ENCODE measurements at regions not wholly inside any gene's neighbourhood (a gene's known extent, or its start where the extent isn't known, plus 50 kb on each side); places are given as distances from the start of the nearest gene placed in this dataset.
"Not testable (repeated sequence)": the region's sequence is repeated elsewhere in the genome, so short reads cannot be mapped to it uniquely, and the experiment has no call there.

DNA sequence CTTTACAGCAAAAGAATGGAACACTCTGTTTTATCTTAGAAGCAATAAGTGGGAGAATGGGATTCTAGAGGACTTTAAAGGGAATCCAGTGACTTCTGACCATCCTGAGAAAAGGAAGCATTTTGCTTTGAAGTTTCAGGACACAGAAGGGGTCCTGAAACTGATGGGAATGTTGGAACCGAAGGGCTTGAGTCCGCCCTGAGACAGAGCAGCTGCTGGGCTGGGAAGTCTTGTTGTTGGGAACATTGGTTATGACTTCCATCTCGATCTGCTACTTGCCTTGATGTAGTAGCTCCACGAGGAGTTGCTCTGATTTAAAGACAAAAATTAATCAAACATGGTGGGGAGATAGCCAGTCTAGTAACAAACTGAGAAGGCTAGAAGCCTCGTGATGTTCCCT, 177.6 kb downstream of the JCAD start:
- no peak for DNase-seq

DNA sequence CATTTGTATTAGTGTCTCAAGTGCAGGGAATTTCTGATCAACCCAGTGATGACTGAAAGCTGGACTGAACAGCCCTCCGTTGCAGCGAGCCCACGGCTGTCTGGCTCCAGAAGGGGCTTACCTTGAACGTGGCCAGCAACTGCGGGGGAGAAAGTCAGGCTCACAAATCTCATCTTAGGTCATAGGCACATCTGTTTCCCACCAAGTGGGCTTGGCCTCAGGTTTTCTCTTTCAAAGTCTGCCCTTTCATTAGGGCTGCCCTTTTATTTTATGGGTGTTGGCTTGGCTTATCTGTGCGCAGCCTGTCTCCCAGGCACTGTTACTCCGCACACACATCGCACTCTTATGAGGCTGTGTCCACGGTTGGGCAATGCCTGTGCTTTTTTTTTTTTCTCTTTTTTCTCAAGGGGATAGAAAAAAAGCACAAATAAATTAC, 178.0 kb downstream of the JCAD start:
- peak; percentile 86 for DNase-seq

DNA sequence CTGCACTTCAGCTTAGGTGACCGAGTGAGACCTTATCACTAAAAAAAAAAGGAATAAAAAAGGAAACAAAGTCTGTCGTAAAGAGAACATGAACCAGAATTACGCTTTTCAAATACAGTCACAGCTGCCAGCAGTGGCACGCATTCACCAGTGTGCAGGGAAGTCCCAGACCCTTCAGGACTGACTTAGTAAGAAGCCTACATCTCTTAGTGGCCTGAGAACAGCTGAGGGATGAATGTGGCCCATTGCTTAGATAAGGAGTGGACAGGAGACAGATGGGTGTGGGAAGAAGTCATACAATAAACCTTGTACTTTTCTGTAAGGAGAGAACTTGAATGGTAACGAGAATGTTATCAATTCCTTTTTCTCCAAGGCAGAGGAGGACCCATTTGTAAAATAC, 178.5 kb downstream of the JCAD start:
- no peak for DNase-seq

DNA sequence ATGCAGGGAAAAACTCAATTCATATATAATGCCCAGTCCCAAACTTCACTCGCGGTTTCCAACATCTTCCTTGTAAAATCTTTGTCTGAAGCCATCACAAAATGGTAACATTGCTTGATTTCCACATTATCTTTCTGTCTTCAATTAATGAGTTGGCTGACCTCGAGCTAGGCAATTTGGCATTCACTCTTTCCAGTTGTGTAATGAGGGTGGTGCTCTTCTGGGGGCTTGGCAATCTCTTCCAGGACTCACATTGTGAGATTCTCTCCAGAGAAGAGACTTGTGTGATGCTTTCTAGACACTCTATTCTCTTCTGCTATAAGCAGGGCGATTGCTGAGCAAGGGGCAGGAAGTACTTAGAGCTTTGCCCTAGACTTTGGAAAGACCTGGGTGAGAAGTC, 179.5 kb downstream of the JCAD start:
- peak; percentile 26 for DNase-seq

DNA sequence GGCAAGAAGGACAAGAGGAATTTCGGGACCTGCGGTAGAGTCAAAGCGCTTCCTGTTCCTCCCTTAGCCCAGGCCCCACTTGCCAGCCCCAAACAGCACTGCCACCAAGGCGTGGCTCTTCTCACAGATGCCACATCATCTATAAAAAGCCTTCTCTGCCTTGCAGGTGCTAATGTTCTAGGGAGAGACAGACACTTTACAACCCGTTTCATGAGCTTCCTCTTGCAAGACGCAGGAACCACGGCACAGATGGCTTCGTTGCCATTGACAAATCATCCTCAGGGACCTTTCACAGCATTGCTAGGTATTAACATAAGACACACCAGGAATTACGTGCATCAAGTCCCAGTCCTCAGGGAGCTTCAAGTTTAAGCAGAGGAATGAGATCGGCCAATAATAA, 180.9 kb downstream of the JCAD start:
- no peak for DNase-seq

DNA sequence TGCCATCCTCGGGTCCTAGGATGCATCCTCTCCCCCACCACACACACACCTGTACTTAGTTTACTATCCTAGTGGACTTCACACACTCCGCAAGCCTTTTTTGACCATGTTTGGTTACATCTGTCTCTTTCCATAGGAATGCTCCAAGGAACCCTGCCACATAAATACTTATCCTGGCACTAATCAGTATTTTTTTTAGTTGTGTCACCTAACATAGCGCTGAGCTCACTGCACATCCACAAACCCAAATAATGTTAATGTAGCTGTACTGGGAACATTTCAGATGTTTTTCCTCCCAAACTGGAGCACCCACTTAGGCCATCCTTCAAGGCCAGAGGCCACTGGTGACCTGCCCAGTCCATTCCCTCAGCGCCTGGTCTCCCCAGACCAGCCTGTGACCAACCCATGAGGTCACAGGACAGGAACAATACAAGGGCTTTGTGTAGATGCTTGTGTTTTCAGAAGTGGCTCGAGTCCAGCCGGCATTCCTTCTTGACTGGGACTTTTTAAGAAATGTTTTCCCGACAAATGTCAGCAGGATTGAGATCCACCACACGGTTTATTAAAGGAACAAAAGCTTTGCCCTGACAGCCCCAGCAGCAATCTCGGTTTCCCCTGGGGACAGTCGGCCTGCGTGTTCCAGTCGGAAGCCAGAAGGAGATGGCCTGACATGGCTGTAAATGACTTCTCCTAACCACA, 181.4 kb downstream of the JCAD start:
- DNase-seq = no peak

DNA sequence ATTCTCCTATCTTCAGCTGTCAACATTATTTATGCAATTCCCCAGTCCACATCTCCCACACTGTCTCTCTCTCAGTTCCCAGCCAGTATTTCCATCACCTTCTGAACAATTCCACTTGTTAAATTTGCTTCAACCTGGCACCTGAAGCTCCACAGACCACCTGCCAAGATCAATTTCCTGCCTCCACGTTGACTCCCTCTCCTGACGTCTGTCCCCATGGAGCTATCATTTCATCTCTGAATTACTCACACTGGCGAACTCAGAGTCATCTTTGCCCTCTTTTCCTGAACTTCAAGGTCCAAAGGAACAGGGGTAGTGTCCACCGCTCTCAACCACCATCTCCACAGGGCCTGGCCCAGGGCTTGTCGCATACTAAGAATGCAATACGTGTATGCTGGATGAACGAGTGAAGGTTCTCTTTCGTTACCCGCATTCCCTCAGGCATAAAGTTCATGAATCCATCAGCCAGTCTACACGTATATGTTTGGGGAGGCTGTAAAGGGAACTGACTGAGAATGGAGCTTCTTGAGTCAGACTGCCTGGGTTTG, 183.3 kb downstream of the JCAD start:
- DNase-seq = no peak

DNA sequence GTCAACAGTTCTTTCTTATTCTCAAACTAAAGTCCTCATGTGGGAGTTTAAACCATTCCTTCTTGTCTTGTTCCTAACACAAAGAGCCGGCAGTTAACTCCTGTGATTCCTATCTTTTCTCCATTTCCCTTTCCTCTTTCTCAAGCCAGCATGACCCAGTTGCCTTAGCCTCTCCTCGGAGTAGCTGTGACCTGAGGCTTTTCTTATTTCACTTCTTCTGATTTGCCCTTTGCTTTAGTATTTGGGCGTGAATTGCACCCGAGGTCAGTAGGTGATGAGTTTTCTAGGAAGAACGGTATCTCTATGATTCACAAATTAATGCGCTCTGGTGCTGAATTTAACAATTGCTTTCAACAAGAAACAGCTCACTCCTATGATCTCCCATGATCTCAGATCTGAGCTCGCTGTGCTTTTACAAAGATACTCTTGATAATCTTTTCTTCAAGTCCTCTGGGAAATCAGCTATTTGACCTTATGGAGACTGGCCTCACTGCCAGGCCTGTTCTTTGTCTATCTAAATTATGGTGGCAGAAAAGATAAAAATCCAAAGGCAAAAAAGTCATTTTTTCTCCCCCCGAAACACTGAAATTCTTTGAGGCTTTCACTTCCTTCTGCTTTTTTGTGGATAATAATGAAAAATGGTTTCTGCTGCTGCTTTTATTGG, 184.6 kb downstream of the JCAD start:
- DNase-seq = no peak

DNA sequence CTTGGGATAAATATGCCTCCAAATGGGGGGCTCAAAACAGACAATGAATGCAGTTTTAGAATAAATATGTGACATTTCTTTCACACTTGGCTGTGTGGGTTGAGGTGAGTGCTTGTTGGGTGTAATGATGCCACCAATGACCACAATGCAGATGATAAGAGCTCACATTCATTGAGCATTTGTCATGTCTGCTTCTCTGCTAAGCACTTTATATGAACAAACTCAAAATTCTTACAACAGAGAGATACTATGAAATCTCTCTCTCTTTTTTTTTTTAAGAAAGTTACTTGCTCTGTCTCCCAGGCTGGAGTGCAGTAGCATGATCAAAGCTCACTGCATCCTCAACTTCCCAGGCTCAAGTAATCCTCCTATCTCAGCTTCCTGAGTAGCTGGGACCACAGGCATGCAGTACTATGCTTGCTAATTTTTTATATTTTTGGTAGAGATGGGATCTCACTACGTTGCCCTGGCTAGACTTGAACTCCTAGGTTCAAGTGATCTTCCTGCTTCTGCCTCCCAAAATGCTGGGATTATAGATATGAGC, 185.4 kb downstream of the JCAD start:
- no peak for DNase-seq

DNA sequence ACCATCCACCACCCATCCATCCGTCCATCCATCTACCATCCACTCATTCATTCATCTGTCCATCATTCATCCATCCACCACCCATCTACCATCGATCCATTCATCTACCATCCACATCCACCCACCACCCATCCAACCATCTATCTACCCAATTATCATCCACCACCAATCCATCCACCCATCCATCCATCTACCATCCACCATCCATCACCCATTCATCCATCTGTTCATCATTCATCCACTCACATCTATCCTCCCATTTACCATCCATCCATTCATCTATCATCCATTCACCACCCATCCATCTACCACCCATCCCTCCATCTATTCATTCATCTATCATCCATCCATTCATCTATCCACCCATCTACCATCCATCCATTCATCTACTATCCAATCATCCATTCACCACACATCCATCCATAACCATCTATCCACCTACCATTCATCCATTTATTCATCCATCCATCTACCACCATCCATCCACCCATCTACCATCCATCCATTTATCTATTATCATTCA, 188.8 kb downstream of the JCAD start:
- DNase-seq = no peak

DNA sequence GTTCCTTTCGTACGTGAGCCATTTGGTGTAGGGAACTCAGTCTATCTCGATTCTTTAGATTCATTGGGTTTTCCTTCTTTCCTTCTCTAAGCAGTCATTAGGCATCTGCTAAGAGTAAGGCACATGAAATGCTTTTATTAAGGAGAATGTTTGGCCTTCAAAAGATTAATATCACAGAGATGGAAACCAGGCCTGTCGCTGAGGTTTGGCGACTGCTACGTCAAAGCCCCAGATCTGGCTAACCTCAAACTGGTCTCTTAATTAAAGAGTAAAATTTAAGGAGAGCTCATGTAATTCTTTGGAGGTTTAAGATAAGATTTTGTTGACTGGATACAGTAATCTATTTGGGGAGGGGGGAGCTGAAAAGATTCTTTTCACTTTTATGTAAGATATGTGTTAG, 189.8 kb downstream of the JCAD start:
- no peak for DNase-seq

DNA sequence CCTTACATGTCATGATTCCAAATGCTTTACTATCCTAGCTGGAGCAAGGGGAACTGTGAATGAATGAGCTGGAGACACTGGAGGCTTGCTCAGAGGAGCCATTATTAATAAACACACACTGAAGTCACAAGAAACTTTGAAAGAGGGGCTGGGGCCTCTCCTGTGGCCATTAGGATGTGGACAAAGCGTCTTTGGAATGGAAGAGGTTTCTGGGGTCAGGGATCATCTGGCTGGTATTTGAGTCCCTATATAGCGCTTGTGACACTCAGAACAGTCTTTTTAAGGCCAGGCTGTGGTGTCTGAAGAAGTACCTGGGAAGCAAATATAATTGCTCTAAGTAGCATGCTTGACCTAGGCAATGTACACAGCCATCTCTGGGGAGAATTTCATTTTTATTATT, 193.0 kb downstream of the JCAD start:
- DNase-seq = no peak

DNA sequence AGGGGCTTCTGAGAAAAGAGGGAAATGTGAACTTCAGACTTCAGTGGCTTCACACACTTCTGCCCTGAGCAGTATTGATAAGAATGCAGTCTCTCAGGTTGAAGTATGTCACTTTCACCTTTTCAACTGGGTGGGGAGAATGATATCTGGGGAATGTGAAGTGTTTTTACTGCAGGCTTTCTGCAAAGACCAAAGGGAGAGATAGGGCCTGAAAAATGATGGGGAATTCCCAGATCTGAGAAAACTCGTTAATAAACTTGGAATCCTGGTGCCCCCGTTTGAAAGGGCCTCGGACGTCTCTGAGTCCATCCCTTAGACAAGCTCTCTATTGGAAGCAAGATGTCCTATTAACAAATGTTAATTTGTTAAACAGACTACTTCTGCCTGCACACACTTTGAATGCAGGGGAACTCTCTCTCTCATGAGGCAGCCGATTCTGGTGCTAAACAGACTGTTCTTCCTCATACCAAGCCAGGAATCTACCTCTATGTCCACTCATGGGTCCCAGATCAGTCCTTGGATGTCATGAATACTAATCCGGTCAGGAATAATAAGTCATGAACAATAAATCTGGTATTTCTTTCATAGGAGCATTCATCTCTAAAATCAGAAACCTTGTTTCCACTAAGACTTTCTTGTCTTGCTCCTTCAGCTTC, 193.6 kb downstream of the JCAD start:
- DNase-seq = peak; percentile 10

DNA sequence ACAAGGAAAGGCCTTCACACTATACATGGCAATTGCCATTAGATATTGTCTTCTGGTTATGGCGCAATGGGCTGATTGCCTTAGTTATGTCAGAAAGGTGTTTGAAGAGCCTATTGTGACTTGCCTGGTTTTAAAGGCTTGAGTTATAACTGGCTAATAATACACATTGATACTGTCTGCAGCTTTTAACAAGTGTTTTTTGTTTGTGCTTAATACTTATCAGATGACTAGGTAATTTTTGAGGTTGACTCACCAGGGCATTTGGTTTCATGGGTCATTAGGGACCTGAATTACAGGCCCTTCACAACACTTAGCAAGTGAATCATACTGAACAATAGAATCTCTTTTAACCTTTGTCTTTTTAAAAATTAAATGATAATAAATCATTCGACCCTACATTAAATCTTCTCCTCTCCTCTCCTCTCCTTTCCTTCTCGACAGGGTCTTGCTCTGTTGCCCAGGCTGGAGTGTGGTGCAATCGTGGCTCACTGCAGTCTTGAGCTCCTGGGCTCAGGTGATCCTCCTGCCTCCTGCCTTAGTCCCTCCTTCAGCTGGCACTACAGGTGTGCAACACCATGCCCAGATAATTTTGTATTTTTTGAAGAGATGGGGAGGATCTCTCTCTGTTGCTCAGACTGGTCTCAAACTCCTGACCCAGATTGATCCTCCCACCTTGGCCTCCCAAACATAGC, 196.3 kb downstream of the JCAD start:
- no peak for DNase-seq

DNA sequence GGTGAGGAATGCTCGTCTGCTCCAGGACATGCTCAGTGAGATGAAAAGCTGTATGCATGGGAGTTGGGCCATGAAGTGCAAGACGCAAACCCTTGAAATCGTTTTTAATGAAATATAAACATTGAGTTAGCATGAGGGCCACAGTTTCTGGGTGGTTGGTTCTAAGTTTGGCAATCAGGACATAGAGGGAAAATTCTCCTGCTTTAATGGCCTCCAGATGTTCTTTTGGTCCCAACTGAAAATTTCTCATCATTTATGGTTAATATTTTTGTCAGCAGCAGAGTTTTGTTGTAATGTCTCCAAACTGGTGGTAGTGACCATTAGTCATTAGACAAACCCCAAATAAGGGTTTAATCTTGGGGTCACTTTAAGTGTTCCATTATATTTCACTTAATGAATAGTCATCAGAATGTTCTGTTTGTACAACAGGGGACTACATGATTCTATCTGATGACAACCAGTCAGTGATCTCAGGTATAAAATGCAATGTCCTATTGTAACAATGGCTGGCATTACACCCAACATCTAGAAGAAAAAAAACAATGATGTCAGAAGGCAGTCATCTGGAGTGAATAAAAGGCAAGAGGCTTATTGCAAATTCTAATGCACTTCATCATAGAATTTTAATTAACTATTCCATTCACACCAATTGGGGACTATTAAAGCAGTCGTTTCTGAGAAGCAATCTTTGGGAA, 197.4 kb downstream of the JCAD start:
- DNase-seq = peak; percentile 47

DNA sequence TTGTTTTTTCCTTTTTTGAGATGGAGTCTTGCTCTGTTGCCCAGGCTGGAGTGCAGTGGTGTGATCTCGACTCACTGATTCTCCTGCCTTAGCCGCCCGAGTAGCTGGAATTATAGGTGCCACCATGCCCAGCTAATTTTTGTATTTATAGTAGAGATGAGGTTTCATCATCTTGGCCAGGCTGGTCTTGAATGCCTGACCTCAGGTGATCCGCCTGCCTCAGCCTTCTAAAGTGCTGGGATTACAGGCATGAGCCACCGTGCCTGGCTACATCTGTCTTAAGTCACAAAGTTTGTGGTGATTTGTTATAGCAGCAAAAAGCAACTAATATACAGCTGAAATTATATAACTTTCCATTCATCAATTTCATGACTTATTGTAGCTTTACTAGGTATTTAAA, 198.2 kb downstream of the JCAD start:
- not testable (repeated sequence) for DNase-seq

DNA sequence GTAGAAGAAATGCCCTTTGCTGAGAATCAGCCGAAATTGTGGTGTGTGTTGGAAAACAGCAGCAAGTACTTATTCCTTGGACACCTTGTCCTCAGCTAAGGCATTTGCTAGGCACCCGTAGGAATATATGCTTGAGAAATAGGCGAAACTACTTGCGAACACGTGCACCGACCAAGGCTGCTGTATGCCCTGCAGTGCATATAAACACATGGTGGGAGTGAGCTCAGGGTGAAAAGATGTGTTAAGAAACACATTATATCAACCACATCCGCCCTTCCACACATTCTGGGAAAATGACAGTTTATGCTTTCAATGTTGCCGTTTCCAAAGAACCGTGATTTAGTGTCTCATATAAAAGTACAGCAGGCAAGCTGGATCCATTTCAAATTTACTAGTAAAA, 199.2 kb downstream of the JCAD start:
- DNase-seq = peak; percentile 82

DNA sequence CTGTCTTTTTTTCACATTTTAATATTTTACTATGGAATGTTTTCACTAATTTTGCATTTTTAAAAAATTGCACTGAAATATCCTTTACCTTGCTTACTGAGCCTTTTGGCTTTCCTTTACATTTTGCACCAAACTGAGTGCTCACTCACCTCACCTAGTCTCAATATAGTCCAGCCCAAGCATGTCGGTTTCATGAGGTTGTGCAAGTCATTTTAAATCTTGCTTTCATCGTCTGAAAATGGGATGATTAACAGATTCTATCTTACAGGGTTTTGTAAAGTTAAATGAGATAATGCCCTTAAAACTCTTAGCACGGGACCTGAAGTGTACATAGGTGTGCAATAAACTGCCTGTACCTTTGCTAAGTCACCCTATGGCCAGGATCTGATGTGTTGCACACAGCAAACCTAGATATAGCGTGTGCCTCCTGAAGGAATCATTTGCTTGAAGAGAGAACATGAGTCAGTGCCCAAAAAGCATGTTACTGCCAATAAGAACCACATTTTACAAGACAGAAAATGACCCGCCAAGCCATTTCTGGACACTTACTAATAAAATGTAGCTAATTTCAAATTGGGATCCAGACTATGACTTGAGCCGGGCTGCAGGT, 199.8 kb downstream of the JCAD start:
- DNase-seq = no peak

DNA sequence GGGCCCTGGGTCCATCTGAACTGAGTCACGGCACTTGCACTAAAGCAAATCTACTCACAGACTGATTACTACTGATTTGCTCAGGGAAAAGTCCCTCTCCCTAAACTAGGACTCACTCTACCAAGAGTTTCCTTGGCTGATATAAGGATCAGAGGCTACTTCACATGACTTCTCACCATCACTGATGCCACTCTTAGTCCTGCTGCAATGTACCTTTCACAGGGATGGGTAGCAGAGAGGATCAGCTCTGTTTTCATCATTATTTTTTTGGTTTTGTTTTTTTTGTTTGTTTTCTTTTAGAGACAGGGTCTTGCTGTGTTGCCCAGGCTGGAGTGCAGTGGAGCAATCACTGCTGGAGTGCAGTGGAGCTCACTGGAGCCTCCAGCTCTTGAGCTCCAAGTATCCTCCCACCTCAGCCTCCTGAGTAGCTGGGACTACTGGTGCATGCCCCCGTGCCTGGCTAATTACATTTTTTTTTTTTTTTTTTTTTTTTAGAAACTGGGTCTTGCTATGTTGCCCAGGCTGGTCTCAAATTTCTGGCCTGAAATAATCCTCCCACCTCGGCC, 200.6 kb downstream of the JCAD start:
- DNase-seq = no peak

DNA sequence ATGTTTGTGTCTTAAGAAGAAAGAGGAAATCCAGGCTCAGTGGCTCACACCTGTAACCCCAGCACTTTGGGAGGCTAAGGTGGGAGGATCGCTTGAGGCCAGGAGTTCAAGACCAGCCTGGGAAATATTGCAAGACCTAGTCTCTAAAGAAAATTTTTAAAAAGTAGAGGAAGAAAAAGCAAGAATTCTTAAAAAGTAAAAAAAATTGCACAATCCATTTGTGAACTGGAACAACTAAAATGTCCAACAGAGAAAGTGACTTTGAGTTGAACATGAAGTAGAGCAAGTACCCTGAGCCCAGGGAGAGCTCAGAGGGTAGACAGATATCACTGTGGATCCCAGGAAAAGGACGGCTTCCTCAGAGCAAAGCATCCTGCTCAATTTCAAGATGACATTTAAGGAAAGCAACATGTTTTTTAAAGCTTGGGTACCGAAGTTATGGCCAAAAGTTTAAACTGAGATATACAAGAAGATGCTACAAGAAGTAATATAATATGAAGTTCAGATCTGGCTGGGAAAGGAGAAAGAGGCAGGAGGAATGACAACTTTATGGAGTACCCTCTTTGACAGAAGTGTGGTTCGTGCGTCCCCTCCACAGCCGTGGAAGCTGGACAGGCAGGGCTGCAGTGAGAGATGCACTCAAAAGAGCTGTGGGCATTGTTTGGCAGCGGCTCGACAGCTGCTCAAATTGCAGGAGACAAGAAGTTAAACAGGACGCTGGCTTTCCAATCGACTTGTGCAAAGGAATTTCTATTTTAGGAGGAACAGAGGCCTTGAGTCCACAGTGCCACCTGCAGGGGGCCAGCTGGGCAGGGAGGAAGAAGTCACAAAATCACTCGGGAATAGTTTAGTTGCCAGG, 201.3 kb downstream of the JCAD start:
- DNase-seq = peak; percentile 33
